ENCODE measurements at regions not wholly inside any gene's neighbourhood (a gene's known extent, or its start where the extent isn't known, plus 50 kb on each side); places are given as distances from the start of the nearest gene placed in this dataset.

GRCh38 chr10:130963786-130964522 lies 347.6 kb downstream of the TCERG1L start:
- DNase-seq (ENCODE audit: low spot score), result no peak
- H3K27me3 ChIP-seq (replicated peaks; ENCODE audit: insufficient read depth, low read depth, low read length, poor library complexity), result no peaks in the 10 kb centered on the region
- H3K9me3 ChIP-seq (ENCODE audit: low read depth, low read length, poor library complexity, severe bottlenecking), result no peaks in the 10 kb centered on the region
- H3K4me1 ChIP-seq (ENCODE audit: insufficient read depth, low read length, poor library complexity, severe bottlenecking), result no peaks in the 10 kb centered on the region
- intact Hi-C loops (cut with micrococcal nuclease; ENCODE audit: unreplicated experiment), result no loop called here
- BruUV-seq (replicated peaks), result no TSS peak
- POLR2A ChIA-PET (ENCODE audit: low non-redundant PET), result no interaction called here
- no peak overlapping the region for H3K4me3 ChIP-seq (ENCODE audit: low read depth, low read length, poor library complexity, severe bottlenecking)
- no peak for TF ChIP-seq EZH2 (IDR thresholded peaks at IDR 0.05; ENCODE audit: borderline replicate concordance, low read depth, low read length, poor library complexity, severe bottlenecking)
- no peak for TF ChIP-seq CTCF (conservative IDR thresholded peaks at IDR 0.05; ENCODE audit: low read depth, low read length)
- H3K27ac ChIP-seq (ENCODE audit: low read depth, low read length, poor library complexity, severe bottlenecking), result no peak overlapping the region
- CTCF ChIA-PET, result no interaction called here
- no peaks in the 10 kb centered on the region for H3K36me3 ChIP-seq (ENCODE audit: insufficient read depth, low read length, poor library complexity, severe bottlenecking)

GRCh38 chr10:130964771-130965170 lies 346.8 kb downstream of the TCERG1L start:
- POLR2A ChIA-PET (ENCODE audit: low non-redundant PET), result no interaction called here
- BruUV-seq (replicated peaks), result no TSS peak
- CTCF ChIA-PET, result no interaction called here

GRCh38 chr10:130967161-130967560 lies 344.4 kb downstream of the TCERG1L start:
- Histone ChIP-seq H3K4me1 (ENCODE audit: insufficient read depth, low read length, poor library complexity, severe bottlenecking) (no peaks in the 10 kb centered on the region), H3K4me3 (ENCODE audit: low read depth, low read length, poor library complexity, severe bottlenecking) (no peak overlapping the region), H3K27ac (ENCODE audit: low read depth, low read length, poor library complexity, severe bottlenecking) (no peak overlapping the region), H3K9me3 (ENCODE audit: low read depth, low read length, poor library complexity, severe bottlenecking) (no peaks in the 10 kb centered on the region), H3K27me3 (replicated peaks; ENCODE audit: insufficient read depth, low read depth, low read length, poor library complexity) (no peaks in the 10 kb centered on the region), H3K36me3 (ENCODE audit: insufficient read depth, low read length, poor library complexity, severe bottlenecking) (no peaks in the 10 kb centered on the region)
- CTCF ChIA-PET, result no interaction called here
- intact Hi-C loops (cut with micrococcal nuclease; ENCODE audit: unreplicated experiment), result no loop called here
- no peak for TF ChIP-seq EZH2 (IDR thresholded peaks at IDR 0.05; ENCODE audit: borderline replicate concordance, low read depth, low read length, poor library complexity, severe bottlenecking)
- no peak for TF ChIP-seq CTCF (conservative IDR thresholded peaks at IDR 0.05; ENCODE audit: low read depth, low read length)
- POLR2A ChIA-PET (ENCODE audit: low non-redundant PET), result no interaction called here
- DNase-seq (ENCODE audit: low spot score), result no peak
- no TSS peak for BruUV-seq (replicated peaks)

More at GRCh38 chr10:130964771-130965170, 346.8 kb downstream of the TCERG1L start:
- Histone ChIP-seq H3K36me3 (ENCODE audit: insufficient read depth, low read length, poor library complexity, severe bottlenecking) (no peaks in the 10 kb centered on the region), H3K4me3 (ENCODE audit: low read depth, low read length, poor library complexity, severe bottlenecking) (no peak overlapping the region), H3K27ac (ENCODE audit: low read depth, low read length, poor library complexity, severe bottlenecking) (no peak overlapping the region), H3K9me3 (ENCODE audit: low read depth, low read length, poor library complexity, severe bottlenecking) (no peaks in the 10 kb centered on the region), H3K27me3 (replicated peaks; ENCODE audit: insufficient read depth, low read depth, low read length, poor library complexity) (no peaks in the 10 kb centered on the region), H3K4me1 (ENCODE audit: insufficient read depth, low read length, poor library complexity, severe bottlenecking) (no peaks in the 10 kb centered on the region)
- intact Hi-C loops (cut with micrococcal nuclease; ENCODE audit: unreplicated experiment), result no loop called here
- no peak for DNase-seq (ENCODE audit: low spot score)
- TF ChIP-seq CTCF (conservative IDR thresholded peaks at IDR 0.05; ENCODE audit: low read depth, low read length), result no peak
- TF ChIP-seq EZH2 (IDR thresholded peaks at IDR 0.05; ENCODE audit: borderline replicate concordance, low read depth, low read length, poor library complexity, severe bottlenecking), result no peak

Measured in A673 (cell line).